ENCODE measurements at regions not wholly inside any gene's neighbourhood (a gene's known extent, or its start where the extent isn't known, plus 50 kb on each side); places are given as distances from the start of the nearest gene placed in this dataset.

- TF ChIP-seq CTCF (IDR thresholded peaks at IDR 0.05), result no peak
These were observed 168.9 kb downstream of the DCK start for GRCh38 chr4:71162386-71162785.

GRCh38 chr4:71163317-71163716 is 169.9 kb downstream of the DCK start:
- no peak for TF ChIP-seq CTCF (IDR thresholded peaks at IDR 0.05)

DNA sequence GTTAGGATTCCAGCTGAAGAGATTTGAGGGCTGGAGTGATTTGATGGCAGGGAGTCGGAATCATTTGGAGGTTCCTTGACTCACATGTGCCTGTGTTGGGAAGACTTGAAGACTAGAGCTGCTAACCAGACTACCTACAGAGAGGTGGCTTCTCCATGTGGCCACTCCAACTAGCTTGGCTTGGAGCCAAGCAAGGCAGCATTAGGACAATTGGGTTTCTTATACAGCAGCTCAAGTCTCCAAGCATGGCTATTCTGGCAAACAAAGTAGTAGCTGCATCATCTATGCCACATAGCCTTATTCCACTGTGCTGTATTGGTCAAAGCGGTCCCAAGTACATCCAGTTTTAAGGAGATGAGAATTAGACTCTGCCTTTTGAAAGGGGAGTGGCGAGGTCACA is 171.7 kb upstream of the SLC4A4 start:
- TF ChIP-seq CTCF (IDR thresholded peaks at IDR 0.05), result no peak

- no peak for TF ChIP-seq CTCF (IDR thresholded peaks at IDR 0.05)
These were observed 167.2 kb upstream of the SLC4A4 start for GRCh38 chr4:71171592-71171991.

DNA sequence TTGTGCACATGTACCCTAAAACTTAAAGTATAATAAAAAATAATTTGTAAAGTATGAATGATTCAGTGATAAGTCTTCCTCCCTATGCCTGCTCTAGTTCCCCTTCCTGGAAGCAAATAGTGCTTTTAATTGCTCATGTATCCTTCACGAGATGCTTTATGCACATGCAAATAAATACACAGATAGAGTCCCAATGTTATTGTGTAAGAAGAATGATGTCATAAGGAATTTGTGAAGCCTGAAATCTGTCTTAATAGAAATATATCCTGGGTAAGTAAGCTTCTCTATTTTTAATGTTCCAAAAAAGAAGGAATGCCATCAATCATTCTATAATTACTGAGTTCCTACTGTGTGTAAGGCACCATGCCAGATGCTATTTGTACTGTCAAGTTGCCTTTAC is 157.5 kb upstream of the SLC4A4 start:
- no peak for TF ChIP-seq CTCF (IDR thresholded peaks at IDR 0.05)

DNA sequence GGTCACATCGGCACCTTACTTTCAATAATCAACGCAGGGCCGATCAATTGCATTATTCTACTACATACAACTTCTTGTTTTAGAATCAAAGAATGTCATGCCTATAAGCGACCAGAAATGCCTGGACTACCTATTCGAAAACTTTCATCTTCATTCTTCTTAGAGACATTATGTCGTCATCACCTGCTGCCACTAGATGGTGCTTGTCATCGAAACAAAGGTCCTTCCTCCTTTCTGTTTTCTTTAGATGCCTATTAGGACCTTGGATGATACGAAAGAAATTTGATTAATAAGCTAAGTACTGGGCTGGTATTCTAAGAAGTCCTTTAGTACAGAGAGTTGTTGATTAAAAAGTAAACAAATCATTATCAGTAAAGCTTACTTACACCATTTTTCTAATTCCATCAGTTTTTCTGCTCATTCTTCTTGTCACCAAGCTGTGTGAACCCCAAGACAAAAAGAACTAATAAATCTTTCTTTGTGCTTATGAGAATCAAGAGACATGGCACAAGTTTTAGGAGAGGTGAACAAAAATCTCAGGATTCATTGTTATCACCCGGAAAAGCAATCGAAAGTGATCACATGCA is 154.5 kb upstream of the SLC4A4 start:
- TF ChIP-seq CTCF (IDR thresholded peaks at IDR 0.05), result peak; percentile 74; the same call in 1 of the 2 replicates

DNA sequence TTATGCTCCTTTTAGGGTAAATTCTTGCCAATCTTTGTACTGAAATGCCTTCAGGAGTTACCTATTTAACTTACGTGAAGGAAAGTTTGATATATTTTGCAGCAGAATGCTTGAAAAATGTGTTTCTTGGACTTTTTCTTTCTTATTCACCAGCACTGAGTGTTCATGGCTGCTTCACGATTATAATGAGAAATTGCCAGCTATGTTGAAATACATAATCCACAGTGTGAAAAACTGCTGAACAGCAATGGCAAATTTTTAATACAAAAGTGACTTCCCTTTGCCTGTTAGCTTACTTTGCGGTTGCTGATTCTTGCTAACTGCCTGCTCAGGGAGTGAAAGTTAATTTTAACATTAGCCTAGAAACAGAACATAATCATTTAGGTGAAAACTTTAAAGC is 153.8 kb upstream of the SLC4A4 start:
- TF ChIP-seq CTCF (IDR thresholded peaks at IDR 0.05), result no peak

DNA sequence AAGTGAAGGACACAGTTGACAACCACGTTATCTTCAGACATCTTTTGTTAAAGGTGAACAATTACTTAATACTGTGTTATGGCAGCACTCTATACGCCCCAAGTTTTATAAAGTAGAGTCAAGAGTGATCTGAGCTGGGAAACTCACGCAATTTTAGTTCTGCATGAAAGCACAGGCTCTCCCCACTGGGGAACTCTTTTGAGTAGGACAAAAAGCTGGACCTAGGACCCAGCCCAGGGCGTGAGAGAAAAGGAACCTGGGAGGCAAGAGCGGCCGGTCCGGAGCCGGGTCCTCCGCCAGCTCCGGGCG is 152.6 kb upstream of the SLC4A4 start:
- TF ChIP-seq CTCF (IDR thresholded peaks at IDR 0.05), result no peak

Data from LNCAP (cell line).